Breast epithelium (tissue), 4 donors: ENCODE measurements at regions not wholly inside any gene's neighbourhood (a gene's known extent, or its start where the extent isn't known, plus 50 kb on each side); places are given as distances from the start of the nearest gene placed in this dataset.

Experiments used
- DNase-seq, 2 donors: peaks; one replicate each; pipeline ENCODE4 v3.0.0-alpha.2; 2019; ENCODE audit warnings: low spot score in 2 of 2
- H3K27ac ChIP-seq, 2 donors: fragments of 200-600 bp; sonication (generic) in 1 of 2; one replicate each; pipeline ENCODE4 v1.5.1; 2016 to 2019; ENCODE audit warnings: mild to moderate bottlenecking in 1 of 2
- H3K27me3 ChIP-seq, 2 donors: fragments of 200-600 bp; sonication (generic) in 1 of 2; one replicate each; pipeline versions ENCODE4 v1.5.1 to v1.6.0; 2017 to 2019; ENCODE audit warnings: control low read depth in 1 of 2, mild to moderate bottlenecking in 1 of 2
- H3K36me3 ChIP-seq: fragments of 200-600 bp; one replicate; pipeline ENCODE4 v1.5.1; 2019
- H3K4me1 ChIP-seq, 2 donors: fragments of 200-600 bp; sonication (generic); one replicate each; pipeline ENCODE4 v1.5.1; 2016 to 2019; ENCODE audit warnings: control low read depth in 1 of 2
- H3K4me3 ChIP-seq, 3 donors: fragments of 200-600 bp; sonication (generic); 1 replicate in 2 of 3; 2 replicates in 1 of 3; pipeline ENCODE4 v1.5.1; 2016 to 2019; ENCODE audit warnings: mild to moderate bottlenecking in 3 of 3, moderate library complexity in 2 of 3
- H3K9me3 ChIP-seq, 2 donors: fragments of 200-600 bp; sonication (generic) in 1 of 2; one replicate each; pipeline ENCODE4 v1.5.1; 2016 to 2019; ENCODE audit warnings: control low read depth in 1 of 2
- CTCF ChIP-seq, 3 donors: fragments of 450-650 bp; IDR thresholded peaks; one replicate each; pipeline ENCODE4 v1.5.1; 2016 to 2017; ENCODE audit warnings: antibody characterized with exemption in 3 of 3, mild to moderate bottlenecking in 3 of 3, moderate library complexity in 3 of 3
- POLR2A ChIP-seq: fragments of 450-650 bp; IDR thresholded peaks from one replicate; pipeline ENCODE4 v1.6.1; 2016; ENCODE audit warnings: antibody characterized with exemption, mild to moderate bottlenecking, moderate library complexity
- POLR2AphosphoS5 ChIP-seq, 3 donors: sonication (generic); formaldehyde crosslinking; IDR thresholded peaks; one replicate each; pipeline ENCODE4 v1.6.1; 2017; ENCODE audit warnings: antibody characterized with exemption in 3 of 3
- intact Hi-C: fragments of 100-400 bp; cut with DNase I; formaldehyde crosslinking; loops from one replicate; pipeline ENCODE4 v1.15.1; 2023; ENCODE audit warnings: low total_unique reads

DNA sequence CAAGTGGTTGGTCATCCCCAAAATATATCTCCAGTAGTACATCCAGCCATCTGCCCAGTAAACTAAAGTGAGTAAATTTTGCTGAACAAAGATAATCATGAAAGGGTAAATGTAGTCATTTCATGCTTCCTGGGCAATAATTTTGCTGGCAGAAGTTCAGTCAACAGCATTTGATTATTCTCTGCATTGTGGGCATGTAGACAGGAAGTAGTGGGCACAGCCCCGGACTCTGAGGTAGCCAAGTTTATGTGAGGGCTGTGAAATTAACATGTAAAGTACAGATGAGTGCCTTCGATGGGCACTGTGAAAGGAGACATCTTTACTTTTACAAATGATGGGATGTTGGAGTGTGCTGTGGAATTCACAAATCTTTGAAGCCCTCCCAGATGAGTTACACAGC lies 312.2 kb upstream of the MTNR1B start:
- no peak for TF ChIP-seq POLR2AphosphoS5 (IDR thresholded peaks at IDR 0.05)
- no peak for TF ChIP-seq CTCF (IDR thresholded peaks at IDR 0.05)
- no peak for TF ChIP-seq POLR2A

GRCh38 chr11:92658733-92659132 lies 310.7 kb upstream of the MTNR1B start:
- no peaks in the 10 kb centered on the region for H3K36me3 ChIP-seq
- H3K27me3 ChIP-seq, result no peaks in the 10 kb centered on the region
- TF ChIP-seq CTCF (IDR thresholded peaks at IDR 0.05), result no peak
- TF ChIP-seq POLR2A, result no peak
- no peak for TF ChIP-seq POLR2AphosphoS5 (IDR thresholded peaks at IDR 0.05)
- H3K4me1 ChIP-seq, result no peaks in the 10 kb centered on the region
- H3K27ac ChIP-seq, result no peak overlapping the region
- H3K4me3 ChIP-seq, result no peak overlapping the region
- DNase-seq, result no peak
- intact Hi-C loops, result no loop called here
- no peaks in the 10 kb centered on the region for H3K9me3 ChIP-seq

More for the DNA sequence above, 312.2 kb upstream of the MTNR1B start:
- no peaks in the 10 kb centered on the region for H3K27me3 ChIP-seq
- intact Hi-C loops, result no loop called here
- H3K4me1 ChIP-seq, result no peaks in the 10 kb centered on the region
- H3K36me3 ChIP-seq, result no peaks in the 10 kb centered on the region
- no peaks in the 10 kb centered on the region for H3K9me3 ChIP-seq
- no peak overlapping the region for H3K4me3 ChIP-seq
- H3K27ac ChIP-seq, result no peak overlapping the region
- no peak for DNase-seq

DNA sequence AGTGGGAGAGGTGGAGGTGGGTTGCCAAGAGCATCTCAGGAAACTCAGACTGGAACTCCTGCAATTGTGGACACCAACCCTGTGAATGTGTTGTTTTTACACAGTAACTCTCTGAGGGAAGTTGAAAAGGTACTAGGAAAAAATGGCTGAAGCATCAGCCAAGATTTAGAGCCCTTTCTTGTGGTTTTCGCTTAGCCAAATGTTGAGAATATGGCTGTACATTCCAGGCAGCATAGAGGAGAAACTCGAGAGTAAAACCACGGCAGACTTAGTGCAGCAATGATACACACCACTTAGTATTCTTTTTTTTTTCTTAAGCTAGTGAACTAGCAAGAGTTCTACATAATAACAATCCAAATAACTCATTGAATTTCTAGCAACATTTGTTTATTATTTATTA lies 309.7 kb upstream of the MTNR1B start:
- no peaks in the 10 kb centered on the region for H3K27me3 ChIP-seq
- no peaks in the 10 kb centered on the region for H3K4me1 ChIP-seq
- H3K4me3 ChIP-seq, result no peak overlapping the region
- no peak overlapping the region for H3K27ac ChIP-seq
- H3K36me3 ChIP-seq, result no peaks in the 10 kb centered on the region
- intact Hi-C loops, result no loop called here
- TF ChIP-seq CTCF (IDR thresholded peaks at IDR 0.05), result no peak
- TF ChIP-seq POLR2A, result no peak
- no peak for TF ChIP-seq POLR2AphosphoS5 (IDR thresholded peaks at IDR 0.05)
- no peaks in the 10 kb centered on the region for H3K9me3 ChIP-seq
- no peak for DNase-seq

DNA sequence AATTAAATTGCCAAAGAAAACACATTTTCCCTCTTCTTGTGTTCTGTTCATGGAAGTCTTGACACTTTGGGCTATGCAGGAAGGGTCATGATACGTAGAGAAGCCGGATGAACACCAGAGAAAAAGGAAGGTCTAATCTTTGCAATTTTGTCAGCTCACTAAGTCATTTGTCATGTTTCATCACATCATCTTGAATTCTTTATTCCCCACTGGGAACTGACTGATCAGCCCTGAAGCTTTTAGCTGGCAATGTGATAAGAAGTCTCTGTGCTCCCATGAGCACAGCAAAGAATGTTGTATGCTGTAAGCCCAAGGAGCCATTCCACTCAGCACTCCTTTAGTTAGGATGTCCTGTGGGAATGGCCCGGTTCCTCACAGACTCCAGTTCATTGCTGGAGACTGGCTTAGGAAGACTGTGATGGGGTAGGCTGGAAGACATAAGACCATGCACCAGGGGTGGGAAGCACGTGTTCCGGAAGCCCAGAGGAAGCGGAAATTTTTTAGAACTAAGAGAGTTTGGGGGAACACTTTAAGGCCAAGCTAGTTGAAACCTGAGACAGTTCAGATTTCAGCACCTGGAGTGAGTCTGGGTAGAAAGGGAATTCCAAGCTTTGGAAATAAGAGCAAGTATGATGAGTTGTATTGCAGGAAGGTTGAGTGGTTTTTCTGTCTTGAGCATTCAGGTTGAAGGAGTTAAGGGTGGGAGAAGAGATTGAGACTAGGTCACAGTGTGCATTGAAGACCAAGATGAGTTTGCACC lies 306.7 kb upstream of the MTNR1B start:
- DNase-seq, result no peak
- intact Hi-C loops, result no loop called here
- Histone ChIP-seq H3K4me3 (no peak overlapping the region), H3K36me3 (no peaks in the 10 kb centered on the region), H3K27ac (no peak overlapping the region), H3K4me1 (no peaks in the 10 kb centered on the region), H3K9me3 (no peaks in the 10 kb centered on the region), H3K27me3 (no peaks in the 10 kb centered on the region)
- no peak for TF ChIP-seq CTCF (IDR thresholded peaks at IDR 0.05)
- TF ChIP-seq POLR2A, result no peak
- TF ChIP-seq POLR2AphosphoS5 (IDR thresholded peaks at IDR 0.05), result no peak

DNA sequence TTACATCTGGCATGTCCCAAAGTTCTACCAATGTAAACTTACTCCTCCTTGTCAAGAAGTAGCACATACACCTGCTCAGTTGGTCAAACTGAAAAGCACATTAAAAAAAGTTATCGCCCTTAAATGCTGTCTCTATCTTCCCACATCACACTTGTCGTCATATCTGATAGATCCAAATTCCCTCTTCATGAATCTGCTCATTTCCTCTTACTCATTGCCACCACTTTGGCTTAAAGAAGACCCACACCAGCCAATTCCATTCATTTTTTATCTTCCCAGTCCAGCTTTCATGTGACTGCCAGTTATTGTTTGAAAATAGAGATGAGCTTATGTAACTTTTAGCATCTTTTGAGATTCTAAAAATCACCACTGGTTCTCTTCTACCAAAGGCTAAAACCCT lies 305.9 kb upstream of the MTNR1B start:
- no peak for DNase-seq
- H3K4me3 ChIP-seq, result no peak overlapping the region
- H3K27ac ChIP-seq, result no peak overlapping the region
- intact Hi-C loops, result no loop called here
- H3K9me3 ChIP-seq, result no peaks in the 10 kb centered on the region
- TF ChIP-seq CTCF (IDR thresholded peaks at IDR 0.05), result no peak
- no peak for TF ChIP-seq POLR2AphosphoS5 (IDR thresholded peaks at IDR 0.05)
- TF ChIP-seq POLR2A, result no peak
- H3K4me1 ChIP-seq, result no peaks in the 10 kb centered on the region
- no peaks in the 10 kb centered on the region for H3K27me3 ChIP-seq
- no peaks in the 10 kb centered on the region for H3K36me3 ChIP-seq
